SU-DHL-6 (cell line): ENCODE measurements at regions not wholly inside any gene's neighbourhood (a gene's known extent, or its start where the extent isn't known, plus 50 kb on each side); places are given as distances from the start of the nearest gene placed in this dataset.

Experiments
- H2AFZ ChIP-seq: fragments of 200-600 bp; sonication (generic); 2 replicates; pipeline ENCODE4 v1.6.1; 2014; ENCODE audit warnings: low read depth, mild to moderate bottlenecking, moderate library complexity, mixed read lengths, antibody characterized with exemption, low read length; ENCODE audit not compliant: severe bottlenecking
- H3F3A ChIP-seq: fragments of 200-600 bp; shearing (Covaris generic); 2 replicates; pipeline ENCODE4 v1.6.0; 2016; ENCODE audit warnings: antibody characterized with exemption, mild to moderate bottlenecking; ENCODE audit not compliant: insufficient read depth
- H3K27ac ChIP-seq: fragments of 200-600 bp; sonication (generic); 2 replicates; pipeline ENCODE4 v1.5.1; 2016; ENCODE audit warnings: low read depth, mild to moderate bottlenecking, low read length, moderate library complexity, mixed read lengths
- H3K27me3 ChIP-seq: fragments of 200-600 bp; sonication (generic), shearing (Covaris generic); 2 replicates; pipeline ENCODE4 v1.6.0; 2014; ENCODE audit warnings: mild to moderate bottlenecking, low read length
- H3K36me3 ChIP-seq: fragments of 200-600 bp; sonication (generic); 2 replicates; pipeline ENCODE4 v1.6.1; 2014; ENCODE audit warnings: mild to moderate bottlenecking, low read length, mixed read lengths
- H3K4me2 ChIP-seq: fragments of 300-600, 200-600 bp; shearing (Covaris generic), sonication (generic); 2 replicates; pipeline ENCODE4 v1.6.0; 2014; ENCODE audit warnings: low read length, low read depth, mild to moderate bottlenecking; ENCODE audit not compliant: poor library complexity, severe bottlenecking
- H3K4me3 ChIP-seq: fragments of 200-600 bp; sonication (generic); 2 replicates; pipeline ENCODE4 v1.5.1; 2014; ENCODE audit warnings: antibody characterized with exemption, low read length, mild to moderate bottlenecking, mixed read lengths; ENCODE audit not compliant: insufficient read depth, poor library complexity, severe bottlenecking
- H3K79me2 ChIP-seq: fragments of 200-600 bp; sonication (generic); 2 replicates; pipeline ENCODE4 v1.6.1; 2014; ENCODE audit warnings: mild to moderate bottlenecking, low read length, moderate library complexity; ENCODE audit not compliant: insufficient read depth
- H3K9ac ChIP-seq: fragments of 200-600 bp; sonication (generic); 2 replicates; pipeline ENCODE4 v1.7.0; 2014; ENCODE audit warnings: mild to moderate bottlenecking, low read length
- H3K9me2 ChIP-seq: fragments of 200-600 bp; sonication (generic); replicated peaks from 2 replicates; pipeline ENCODE4 v1.6.1; 2014; ENCODE audit warnings: low read length; ENCODE audit not compliant: insufficient read depth
- H3K9me3 ChIP-seq: fragments of 200-600 bp; sonication (generic); 2 replicates; pipeline ENCODE4 v1.6.1; 2014; ENCODE audit warnings: low read length, mixed read lengths; ENCODE audit not compliant: insufficient read depth
- H4K20me1 ChIP-seq: fragments of 200-600 bp; sonication (generic); 2 replicates; pipeline ENCODE4 v1.6.1; 2014; ENCODE audit warnings: low read depth, mild to moderate bottlenecking, antibody characterized with exemption, low read length, moderate library complexity, mixed read lengths
- EZH2phosphoT487 ChIP-seq: fragments of 200-600 bp; sonication (generic), shearing (Covaris generic); conservative IDR thresholded peaks from 2 replicates; pipeline ENCODE4 v1.6.1; 2018; ENCODE audit warnings: mild to moderate bottlenecking, antibody characterized with exemption, low read length, moderate library complexity, mixed read lengths
- TF ChIP-seq, protein P1 (sequence below): fragments of 200-600 bp; sonication (generic); IDR thresholded peaks from one replicate; pipeline ENCODE4 v1.5.1; 2017; ENCODE audit warnings: antibody characterized with exemption, mild to moderate bottlenecking, low read length, moderate library complexity; ENCODE audit not compliant: insufficient read depth, poor library complexity, severe bottlenecking

GRCh38 chr1:50308878-50309277, 114.4 kb downstream of the DMRTA2 start:
- Histone ChIP-seq H3K79me2 (no peaks in the 10 kb centered on the region), H3K27me3 (no peaks in the 10 kb centered on the region), H3F3A (no peaks in the 10 kb centered on the region), H3K27ac (no peak overlapping the region), H2AFZ (no peak overlapping the region), H3K9me3 (no peaks in the 10 kb centered on the region), H3K9me2 (no peaks in the 10 kb centered on the region), H3K4me3 (no peak overlapping the region), H3K4me2 (no peak overlapping the region), H3K9ac (no peak overlapping the region), H3K36me3 (no peaks in the 10 kb centered on the region), H4K20me1 (no peaks in the 10 kb centered on the region)
- TF ChIP-seq EZH2phosphoT487: no peak
- TF ChIP-seq, protein P1, sequence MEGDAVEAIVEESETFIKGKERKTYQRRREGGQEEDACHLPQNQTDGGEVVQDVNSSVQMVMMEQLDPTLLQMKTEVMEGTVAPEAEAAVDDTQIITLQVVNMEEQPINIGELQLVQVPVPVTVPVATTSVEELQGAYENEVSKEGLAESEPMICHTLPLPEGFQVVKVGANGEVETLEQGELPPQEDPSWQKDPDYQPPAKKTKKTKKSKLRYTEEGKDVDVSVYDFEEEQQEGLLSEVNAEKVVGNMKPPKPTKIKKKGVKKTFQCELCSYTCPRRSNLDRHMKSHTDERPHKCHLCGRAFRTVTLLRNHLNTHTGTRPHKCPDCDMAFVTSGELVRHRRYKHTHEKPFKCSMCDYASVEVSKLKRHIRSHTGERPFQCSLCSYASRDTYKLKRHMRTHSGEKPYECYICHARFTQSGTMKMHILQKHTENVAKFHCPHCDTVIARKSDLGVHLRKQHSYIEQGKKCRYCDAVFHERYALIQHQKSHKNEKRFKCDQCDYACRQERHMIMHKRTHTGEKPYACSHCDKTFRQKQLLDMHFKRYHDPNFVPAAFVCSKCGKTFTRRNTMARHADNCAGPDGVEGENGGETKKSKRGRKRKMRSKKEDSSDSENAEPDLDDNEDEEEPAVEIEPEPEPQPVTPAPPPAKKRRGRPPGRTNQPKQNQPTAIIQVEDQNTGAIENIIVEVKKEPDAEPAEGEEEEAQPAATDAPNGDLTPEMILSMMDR: no peak

DNA sequence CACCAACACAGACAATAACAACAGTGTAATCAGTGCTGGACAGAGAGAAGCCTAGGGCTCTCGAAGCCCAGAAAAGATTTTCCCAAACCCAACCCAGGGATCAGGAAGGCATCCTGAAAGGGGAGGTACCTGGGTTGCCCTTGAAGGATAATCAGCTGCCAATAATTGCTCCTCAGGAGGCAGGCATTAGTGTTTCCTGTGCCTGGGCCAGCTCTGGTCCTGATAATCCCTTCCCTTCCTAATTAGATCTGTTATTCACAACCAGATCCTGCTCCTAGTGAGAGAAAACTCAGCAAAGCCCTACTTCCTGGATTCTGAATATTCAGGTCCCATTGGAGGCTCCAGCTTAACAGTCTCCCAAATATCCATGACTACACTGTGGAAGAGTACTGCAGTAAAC, 117.4 kb downstream of the DMRTA2 start:
- Histone ChIP-seq H3K36me3 (no peaks in the 10 kb centered on the region), H3K27ac (no peak overlapping the region), H2AFZ (no peak overlapping the region), H3K9me2 (no peaks in the 10 kb centered on the region), H3K79me2 (no peaks in the 10 kb centered on the region), H3K9me3 (no peaks in the 10 kb centered on the region), H3K4me2 (no peak overlapping the region), H3K27me3 (no peaks in the 10 kb centered on the region), H3K9ac (no peak overlapping the region), H4K20me1 (no peaks in the 10 kb centered on the region), H3K4me3 (no peak overlapping the region), H3F3A (no peaks in the 10 kb centered on the region)
- no peak for TF ChIP-seq EZH2phosphoT487
- TF ChIP-seq, protein P1: no peak

GRCh38 chr1:50300297-50300696, 122.9 kb downstream of the DMRTA2 start:
- Histone ChIP-seq H2AFZ (no peak overlapping the region), H3K79me2 (no peaks in the 10 kb centered on the region), H3F3A (no peaks in the 10 kb centered on the region), H3K27ac (no peak overlapping the region), H3K4me3 (no peak overlapping the region), H3K9ac (no peak overlapping the region), H3K9me2 (no peaks in the 10 kb centered on the region), H3K4me2 (no peak overlapping the region), H3K36me3 (no peaks in the 10 kb centered on the region), H3K27me3 (no peaks in the 10 kb centered on the region), H3K9me3 (no peaks in the 10 kb centered on the region), H4K20me1 (no peaks in the 10 kb centered on the region)
- TF ChIP-seq, protein P1: no peak
- TF ChIP-seq EZH2phosphoT487: no peak
